Parathyroid adenoma (tissue), 2 donors: ENCODE measurements at regions not wholly inside any gene's neighbourhood (a gene's known extent, or its start where the extent isn't known, plus 50 kb on each side); places are given as distances from the start of the nearest gene placed in this dataset.

Source experiments
- H2AFZ ChIP-seq: fragments of 300-600 bp; sonication (generic); one replicate; pipeline ENCODE4 v1.7.0; 2017; ENCODE audit warnings: antibody characterized with exemption, mild to moderate bottlenecking
- H3K27ac ChIP-seq: fragments of 300-600 bp; sonication (generic); one replicate; pipeline ENCODE4 v1.7.0; 2017
- H3K27me3 ChIP-seq: fragments of 300-600 bp; sonication (generic); one replicate; pipeline ENCODE4 v1.7.0; 2017; ENCODE audit warnings: low read length; ENCODE audit not compliant: control insufficient read depth, insufficient read depth
- H3K36me3 ChIP-seq: fragments of 300-600 bp; sonication (generic); one replicate; pipeline ENCODE4 v1.7.0; 2017; ENCODE audit warnings: low read length; ENCODE audit not compliant: control insufficient read depth, insufficient read depth
- H3K4me1 ChIP-seq: fragments of 300-600 bp; sonication (generic); one replicate; pipeline ENCODE4 v1.7.0; 2017; ENCODE audit warnings: control low read depth
- H3K4me2 ChIP-seq: fragments of 300-600 bp; sonication (generic); one replicate; pipeline ENCODE4 v1.7.0; 2017; ENCODE audit warnings: low read length
- H3K4me3 ChIP-seq: fragments of 300-600 bp; sonication (generic); one replicate; pipeline ENCODE4 v1.7.0; 2017; ENCODE audit warnings: low read depth, low read length
- H3K79me2 ChIP-seq: fragments of 300-600 bp; sonication (generic); one replicate; pipeline ENCODE4 v1.7.0; 2017; ENCODE audit warnings: control low read depth
- H3K9ac ChIP-seq: fragments of 300-600 bp; sonication (generic); one replicate; pipeline ENCODE4 v1.7.0; 2017; ENCODE audit warnings: mild to moderate bottlenecking
- H3K9me3 ChIP-seq: fragments of 300-600 bp; sonication (generic); one replicate; pipeline ENCODE4 v1.7.0; 2017; ENCODE audit warnings: low read length; ENCODE audit not compliant: control insufficient read depth
- TF ChIP-seq, protein P1 (sequence below): fragments of 300-600 bp; sonication (generic); IDR thresholded peaks from one replicate; pipeline ENCODE4 v1.7.0; 2017; ENCODE audit warnings: antibody characterized with exemption, mild to moderate bottlenecking
- donor health status: primary hyperparathyroidism.

DNA sequence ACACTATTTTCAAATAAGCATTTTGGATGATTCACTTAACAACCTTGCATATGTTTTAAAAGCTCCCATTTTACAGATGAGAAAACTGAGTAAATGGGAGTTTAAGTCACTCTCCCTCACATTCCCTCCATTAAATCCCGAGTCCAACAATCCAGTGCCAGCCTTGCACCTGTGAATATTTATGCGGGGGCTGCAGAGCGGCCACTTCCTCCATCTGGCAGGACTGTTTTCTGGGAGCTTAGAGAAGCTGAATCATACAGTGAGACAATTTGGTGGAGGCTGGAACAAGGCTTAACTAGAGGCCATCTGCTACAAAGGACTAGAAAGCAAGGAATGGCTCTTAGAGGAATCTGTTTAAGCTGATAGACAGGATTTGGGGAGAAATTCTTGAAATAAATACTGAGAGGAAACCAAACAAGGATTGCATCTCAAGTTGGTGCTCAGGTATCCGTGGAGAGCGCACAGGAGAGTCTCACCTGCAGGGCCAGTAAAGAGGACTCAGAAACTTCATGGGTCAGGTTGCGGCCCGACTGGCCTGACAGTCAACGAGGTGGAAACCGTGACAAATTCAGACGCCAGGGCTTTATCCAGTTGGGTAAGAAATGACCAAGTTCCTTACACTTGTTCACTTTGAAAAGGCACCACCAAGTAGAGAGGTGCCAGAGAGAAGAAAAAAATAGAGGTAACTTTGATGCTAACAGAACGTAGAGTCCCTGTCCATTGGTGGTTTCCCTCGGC, 478.5 kb downstream of the QKI start:
- H3K27me3 ChIP-seq = no peaks in the 10 kb centered on the region
- no peak overlapping the region for H3K4me2 ChIP-seq
- no peaks in the 10 kb centered on the region for H3K79me2 ChIP-seq
- H3K9ac ChIP-seq = no peak overlapping the region
- H3K4me3 ChIP-seq = no peak overlapping the region
- H3K4me1 ChIP-seq = no peaks in the 10 kb centered on the region
- H2AFZ ChIP-seq = no peak overlapping the region
- TF ChIP-seq, protein P1, sequence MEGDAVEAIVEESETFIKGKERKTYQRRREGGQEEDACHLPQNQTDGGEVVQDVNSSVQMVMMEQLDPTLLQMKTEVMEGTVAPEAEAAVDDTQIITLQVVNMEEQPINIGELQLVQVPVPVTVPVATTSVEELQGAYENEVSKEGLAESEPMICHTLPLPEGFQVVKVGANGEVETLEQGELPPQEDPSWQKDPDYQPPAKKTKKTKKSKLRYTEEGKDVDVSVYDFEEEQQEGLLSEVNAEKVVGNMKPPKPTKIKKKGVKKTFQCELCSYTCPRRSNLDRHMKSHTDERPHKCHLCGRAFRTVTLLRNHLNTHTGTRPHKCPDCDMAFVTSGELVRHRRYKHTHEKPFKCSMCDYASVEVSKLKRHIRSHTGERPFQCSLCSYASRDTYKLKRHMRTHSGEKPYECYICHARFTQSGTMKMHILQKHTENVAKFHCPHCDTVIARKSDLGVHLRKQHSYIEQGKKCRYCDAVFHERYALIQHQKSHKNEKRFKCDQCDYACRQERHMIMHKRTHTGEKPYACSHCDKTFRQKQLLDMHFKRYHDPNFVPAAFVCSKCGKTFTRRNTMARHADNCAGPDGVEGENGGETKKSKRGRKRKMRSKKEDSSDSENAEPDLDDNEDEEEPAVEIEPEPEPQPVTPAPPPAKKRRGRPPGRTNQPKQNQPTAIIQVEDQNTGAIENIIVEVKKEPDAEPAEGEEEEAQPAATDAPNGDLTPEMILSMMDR = no peak
- no peaks in the 10 kb centered on the region for H3K9me3 ChIP-seq
- H3K27ac ChIP-seq = no peak overlapping the region
- no peaks in the 10 kb centered on the region for H3K36me3 ChIP-seq

DNA sequence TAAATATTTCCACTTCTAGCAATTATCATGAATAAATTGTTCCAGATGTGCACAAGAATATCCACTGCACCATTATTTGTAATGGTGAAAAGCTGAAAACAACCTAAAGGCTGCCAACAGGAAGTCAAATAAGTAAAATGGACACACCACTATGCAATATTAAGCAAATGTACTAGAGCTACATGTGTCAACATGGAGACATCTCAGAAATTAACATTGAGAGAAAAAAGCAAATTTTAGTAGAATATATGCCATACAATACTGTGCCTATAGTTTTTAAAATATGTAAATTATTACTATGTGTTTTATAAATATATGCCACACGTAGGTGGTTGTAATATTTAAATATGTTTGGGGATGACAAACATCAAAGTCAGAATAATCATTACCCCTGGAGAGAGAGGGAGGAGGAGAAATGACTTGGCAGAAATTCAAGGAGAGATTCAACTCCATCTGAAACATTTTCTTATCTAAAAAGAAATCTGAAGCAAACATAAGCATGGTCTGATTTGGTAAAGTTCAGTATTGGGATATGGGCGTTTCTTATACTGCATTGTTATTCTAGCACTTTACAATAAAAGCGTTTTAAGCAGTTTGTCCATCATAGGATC, 475.5 kb downstream of the QKI start:
- Histone ChIP-seq H2AFZ (no peak overlapping the region), H3K4me1 (no peaks in the 10 kb centered on the region), H3K4me2 (no peak overlapping the region), H3K4me3 (no peak overlapping the region), H3K27me3 (no peaks in the 10 kb centered on the region), H3K9me3 (no peaks in the 10 kb centered on the region), H3K36me3 (no peaks in the 10 kb centered on the region), H3K79me2 (no peaks in the 10 kb centered on the region), H3K27ac (no peak overlapping the region), H3K9ac (no peak overlapping the region)
- TF ChIP-seq, protein P1 = no peak

DNA sequence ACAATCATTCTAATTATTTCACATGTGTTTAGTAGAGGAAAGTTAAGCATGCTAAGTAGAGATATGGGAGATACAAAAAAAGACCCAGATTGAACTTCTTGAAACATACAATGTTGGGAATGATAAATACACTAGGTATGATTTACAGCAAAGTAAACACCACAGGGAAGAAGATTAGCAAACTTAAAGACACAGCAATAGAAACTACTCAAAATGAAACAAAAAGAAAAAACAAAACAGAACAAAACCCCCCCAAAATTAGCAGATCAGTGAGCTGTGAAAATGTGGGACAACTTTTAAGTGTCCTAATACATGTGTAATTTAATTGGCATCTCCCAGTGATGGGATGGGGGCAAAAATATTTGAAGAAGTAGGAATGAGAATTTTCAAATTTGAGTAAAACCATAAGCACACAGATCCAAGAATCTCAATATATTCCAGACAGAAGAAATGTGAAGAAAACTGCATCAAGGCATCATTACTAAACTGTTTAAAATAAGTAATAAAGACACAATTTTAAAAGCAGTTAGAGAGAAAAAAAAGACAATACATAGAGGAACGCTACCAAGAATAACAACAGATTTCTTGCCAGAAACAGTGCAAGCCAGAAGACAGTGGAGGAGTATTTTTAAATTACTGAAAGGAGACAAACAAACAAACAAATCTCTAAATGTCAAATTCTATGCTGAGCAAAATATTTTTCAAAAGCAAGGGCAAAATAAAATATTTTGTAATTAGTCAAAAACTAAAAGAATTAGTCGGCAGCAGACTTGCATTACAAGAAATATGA, 473.7 kb downstream of the QKI start:
- no peak overlapping the region for H2AFZ ChIP-seq
- no peak overlapping the region for H3K4me2 ChIP-seq
- no peak overlapping the region for H3K4me3 ChIP-seq
- TF ChIP-seq, protein P1 = no peak
- H3K27ac ChIP-seq = no peak overlapping the region
- no peaks in the 10 kb centered on the region for H3K36me3 ChIP-seq
- H3K9ac ChIP-seq = no peak overlapping the region
- no peaks in the 10 kb centered on the region for H3K9me3 ChIP-seq
- H3K27me3 ChIP-seq = no peaks in the 10 kb centered on the region
- no peaks in the 10 kb centered on the region for H3K79me2 ChIP-seq
- H3K4me1 ChIP-seq = no peaks in the 10 kb centered on the region

DNA sequence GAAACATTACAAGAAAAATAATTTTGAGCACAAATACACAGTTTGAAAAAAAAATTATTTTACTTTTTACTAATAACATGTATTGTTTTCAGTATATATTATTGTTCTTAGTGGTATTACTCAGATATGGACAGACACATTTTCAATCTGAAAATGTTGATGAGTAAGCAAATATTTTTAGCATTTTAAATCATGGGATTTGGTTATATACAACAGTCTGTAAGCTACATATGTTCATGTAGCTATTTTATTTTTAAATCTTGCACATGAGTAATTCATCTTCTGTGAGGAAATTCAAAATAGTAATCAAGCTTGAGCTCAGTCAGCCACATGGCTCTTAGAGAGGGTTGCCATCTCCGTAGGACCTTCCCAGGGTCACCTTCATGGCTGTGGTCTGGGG, 471.9 kb downstream of the QKI start:
- Histone ChIP-seq H3K4me1 (no peaks in the 10 kb centered on the region), H3K27me3 (no peaks in the 10 kb centered on the region), H3K4me2 (no peak overlapping the region), H3K9me3 (no peaks in the 10 kb centered on the region), H3K27ac (no peak overlapping the region), H3K9ac (no peak overlapping the region), H3K4me3 (no peak overlapping the region), H3K36me3 (no peaks in the 10 kb centered on the region), H2AFZ (no peak overlapping the region), H3K79me2 (no peaks in the 10 kb centered on the region)
- TF ChIP-seq, protein P1 = no peak
